SIG-M5 treated with dmso at 0.1 percent for 504 hours (cell line): ENCODE measurements at regions not wholly inside any gene's neighbourhood (a gene's known extent, or its start where the extent isn't known, plus 50 kb on each side); places are given as distances from the start of the nearest gene placed in this dataset.

Experiments used
- DNase-seq: peaks from one replicate; lab custom pipeline; 2025; ENCODE audit not compliant: unreplicated experiment; lab: John Stamatoyannopoulos, UW

- no peak for DNase-seq
Observed at GRCh38 chr4:111464251-111465045, 680.8 kb upstream of the FAM241A start.

DNA sequence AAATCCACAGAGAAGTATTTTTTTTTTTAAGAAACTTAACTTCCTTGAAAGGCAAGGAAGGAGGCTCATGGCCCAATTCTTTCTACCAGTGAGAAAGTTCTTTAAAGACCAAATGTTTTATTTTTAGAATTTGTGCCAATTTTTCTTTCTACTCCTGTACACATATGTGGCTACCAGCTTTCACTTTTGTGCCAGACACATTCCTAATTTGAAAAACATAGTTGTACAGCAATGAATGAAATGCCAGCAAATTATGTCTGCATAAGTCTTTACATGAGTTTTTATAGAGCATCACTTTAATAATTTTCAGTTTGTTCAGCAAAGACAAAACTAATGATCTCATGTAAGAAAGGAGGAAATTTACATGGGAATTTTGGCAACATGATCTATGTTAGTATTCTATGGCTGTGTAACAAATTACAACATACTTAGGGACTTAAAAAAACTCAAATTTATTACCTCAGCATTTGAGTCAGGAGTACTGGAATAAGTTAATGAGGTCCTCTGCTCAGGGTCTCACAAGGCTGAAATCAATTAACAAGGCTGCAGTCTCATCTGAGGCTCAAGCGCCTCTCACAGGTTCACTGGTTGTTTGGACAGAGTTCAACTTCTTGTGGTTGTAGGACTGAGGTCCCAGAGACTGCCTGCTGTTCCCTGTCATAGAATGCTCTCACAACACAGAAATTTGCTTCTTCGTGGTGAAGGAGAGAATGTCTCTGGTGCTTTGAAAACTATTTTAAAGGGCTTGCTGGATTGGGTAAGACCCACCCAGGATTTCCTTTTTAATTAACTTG lies 678.2 kb upstream of the FAM241A start:
- no peak for DNase-seq

GRCh38 chr4:111475001-111475400 lies 670.3 kb upstream of the FAM241A start:
- DNase-seq, result no peak

DNA sequence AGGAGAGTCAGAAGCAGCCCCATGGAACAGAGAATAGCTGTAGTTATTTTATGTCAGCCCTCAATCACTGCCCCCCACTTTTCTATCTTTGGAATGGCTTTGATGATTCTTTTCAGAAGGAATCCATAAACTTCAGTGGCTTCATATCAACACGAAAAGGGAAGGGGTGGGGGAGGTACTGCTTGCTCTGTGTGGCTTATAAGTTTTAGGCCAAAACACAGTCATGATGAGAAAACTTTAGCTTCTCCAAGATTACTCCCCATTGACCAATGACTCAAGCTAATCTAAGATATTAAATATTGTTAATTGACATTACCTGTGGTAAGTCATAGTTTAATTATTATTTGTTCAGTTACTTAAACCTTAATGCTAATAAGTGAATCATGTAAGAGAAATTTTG lies 669.6 kb upstream of the FAM241A start:
- no peak for DNase-seq

GRCh38 chr4:111480510-111480909 lies 664.7 kb upstream of the FAM241A start:
- no peak for DNase-seq

- no peak for DNase-seq
Observed at GRCh38 chr4:111483375-111484169, 661.7 kb upstream of the FAM241A start.

DNA sequence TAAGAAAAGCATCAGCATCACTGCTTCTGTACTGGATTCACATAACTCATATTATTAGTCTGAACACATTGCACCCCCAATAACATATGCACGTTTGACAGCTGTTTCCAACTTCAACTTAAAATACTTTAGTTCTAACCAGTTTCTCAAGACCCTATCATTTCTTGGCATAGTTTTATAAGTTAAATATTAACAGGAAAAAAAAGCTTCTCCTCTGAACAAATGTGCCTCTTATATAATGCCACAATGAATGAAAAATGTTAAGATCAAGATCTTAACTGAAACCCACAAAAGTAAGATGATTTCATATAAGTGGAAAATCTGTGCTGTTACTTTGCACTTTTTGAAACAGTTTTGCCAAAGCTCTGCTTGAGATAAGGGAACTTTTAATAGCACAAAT lies 652.8 kb upstream of the FAM241A start:
- DNase-seq, result no peak

DNA sequence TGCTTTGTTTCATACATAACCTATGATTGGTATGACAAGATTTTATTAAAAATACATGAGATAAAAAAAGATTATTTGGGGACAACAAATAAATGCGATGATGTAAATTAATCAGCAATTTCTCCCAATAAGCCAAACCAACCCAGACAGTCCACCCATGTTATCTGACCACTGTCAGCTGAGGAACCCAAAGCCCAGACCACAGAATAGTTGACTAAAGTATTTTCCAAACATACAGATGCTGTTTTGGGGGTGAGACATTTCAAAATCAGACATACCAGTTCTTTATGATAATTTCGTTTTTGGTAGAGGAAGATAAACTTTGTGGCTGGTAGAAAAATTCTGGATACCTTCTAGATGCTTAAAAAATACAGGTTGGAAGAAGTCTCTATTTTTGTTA lies 650.8 kb upstream of the FAM241A start:
- DNase-seq, result no peak

DNA sequence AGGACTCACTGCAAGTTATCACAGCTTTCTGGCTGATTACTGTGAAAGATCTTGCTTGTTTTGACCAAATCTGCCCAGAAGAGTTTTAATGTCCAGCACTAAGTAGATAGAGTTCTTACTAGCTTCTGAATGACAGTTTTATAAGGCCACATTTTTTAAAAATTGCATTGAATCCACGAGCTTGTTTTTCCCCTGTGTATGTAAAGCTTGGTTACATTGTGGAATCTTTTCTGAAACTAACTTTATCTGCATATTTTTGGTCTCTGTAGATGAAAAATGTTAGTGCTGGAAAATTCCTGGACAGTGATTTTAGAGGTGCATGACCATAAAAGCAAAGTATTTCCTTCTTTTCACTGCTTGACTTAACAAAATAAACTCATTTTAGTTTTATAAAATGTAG lies 650.3 kb upstream of the FAM241A start:
- DNase-seq, result no peak

DNA sequence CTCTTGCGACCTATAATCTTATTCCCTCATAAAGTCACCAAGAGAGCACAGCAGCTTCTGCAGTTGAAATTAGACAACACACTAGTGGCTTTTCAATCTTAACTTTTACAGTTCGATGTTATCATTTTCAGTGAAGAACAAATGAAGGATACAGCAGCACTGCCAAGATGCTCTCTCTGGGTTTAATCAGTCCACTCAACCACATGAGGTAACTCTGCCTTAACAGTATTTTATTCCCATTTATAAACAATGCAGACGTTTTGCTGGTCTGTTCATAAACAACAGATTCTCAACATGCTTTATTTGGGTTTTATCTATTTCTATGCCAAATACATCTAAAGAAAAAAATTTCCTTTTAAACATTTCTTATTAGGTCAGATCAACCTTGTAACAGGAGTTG lies 646.0 kb upstream of the FAM241A start:
- no peak for DNase-seq

GRCh38 chr4:111499706-111500105 lies 645.5 kb upstream of the FAM241A start:
- DNase-seq, result no peak

DNA sequence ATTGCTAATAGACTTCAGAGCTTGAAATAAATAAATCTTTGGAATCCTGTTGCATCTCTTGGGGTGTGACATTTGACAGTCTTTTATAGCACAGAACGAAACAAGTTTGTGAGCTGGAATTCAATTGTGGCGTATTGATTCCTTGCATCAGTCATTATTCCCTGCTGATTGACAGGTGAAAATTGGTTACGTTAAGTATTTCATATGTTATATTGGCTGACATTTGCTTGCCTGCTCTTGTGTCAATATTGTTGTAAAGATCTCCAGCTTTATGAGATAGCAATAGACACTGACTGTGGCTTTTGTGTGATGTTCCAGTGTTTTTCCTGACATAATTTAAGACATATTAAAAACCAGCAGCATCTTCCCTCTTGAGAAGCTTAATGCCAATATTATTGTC lies 644.4 kb upstream of the FAM241A start:
- no peak for DNase-seq

DNA sequence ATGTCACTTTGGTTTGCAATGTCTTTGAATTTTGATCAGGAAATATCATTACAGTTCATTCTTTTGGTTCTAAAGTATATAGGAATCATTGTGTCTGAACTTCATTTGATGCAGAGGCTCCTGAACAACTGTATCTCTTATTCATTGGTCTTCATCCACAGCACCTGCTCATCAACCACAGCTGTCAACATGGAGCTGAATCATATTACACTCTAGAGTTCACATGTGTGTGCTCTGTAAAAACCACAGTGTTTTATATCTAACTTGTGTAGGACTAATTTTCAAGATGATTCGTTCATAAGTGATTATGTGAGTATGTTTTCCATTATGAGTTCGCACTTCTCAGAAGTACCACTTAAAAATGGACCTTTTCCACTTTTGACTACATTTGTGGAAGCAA lies 643.3 kb upstream of the FAM241A start:
- DNase-seq, result no peak

- no peak for DNase-seq
Observed at GRCh38 chr4:111502626-111503025, 642.6 kb upstream of the FAM241A start.

DNA sequence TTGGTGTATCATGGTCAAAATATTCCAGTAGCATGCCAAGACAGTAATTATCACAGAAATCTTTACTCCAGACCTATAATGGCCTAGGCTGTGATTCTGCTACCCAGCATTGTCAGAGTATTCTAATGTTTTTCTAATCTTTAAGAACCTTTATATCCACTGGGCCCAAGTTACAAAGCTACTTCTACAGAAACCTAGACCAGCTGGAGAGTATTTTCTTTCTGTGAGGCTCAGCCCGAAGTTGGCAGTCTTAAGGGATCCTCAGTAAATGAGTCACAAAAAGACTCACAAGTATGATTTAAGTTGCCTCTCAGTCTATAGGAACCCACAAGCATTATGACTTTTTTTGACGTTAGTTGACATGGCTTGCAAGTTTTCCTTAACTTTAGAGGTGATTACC lies 638.5 kb upstream of the FAM241A start:
- DNase-seq, result no peak

GRCh38 chr4:111510535-111510934 lies 634.7 kb upstream of the FAM241A start:
- DNase-seq, result no peak

DNA sequence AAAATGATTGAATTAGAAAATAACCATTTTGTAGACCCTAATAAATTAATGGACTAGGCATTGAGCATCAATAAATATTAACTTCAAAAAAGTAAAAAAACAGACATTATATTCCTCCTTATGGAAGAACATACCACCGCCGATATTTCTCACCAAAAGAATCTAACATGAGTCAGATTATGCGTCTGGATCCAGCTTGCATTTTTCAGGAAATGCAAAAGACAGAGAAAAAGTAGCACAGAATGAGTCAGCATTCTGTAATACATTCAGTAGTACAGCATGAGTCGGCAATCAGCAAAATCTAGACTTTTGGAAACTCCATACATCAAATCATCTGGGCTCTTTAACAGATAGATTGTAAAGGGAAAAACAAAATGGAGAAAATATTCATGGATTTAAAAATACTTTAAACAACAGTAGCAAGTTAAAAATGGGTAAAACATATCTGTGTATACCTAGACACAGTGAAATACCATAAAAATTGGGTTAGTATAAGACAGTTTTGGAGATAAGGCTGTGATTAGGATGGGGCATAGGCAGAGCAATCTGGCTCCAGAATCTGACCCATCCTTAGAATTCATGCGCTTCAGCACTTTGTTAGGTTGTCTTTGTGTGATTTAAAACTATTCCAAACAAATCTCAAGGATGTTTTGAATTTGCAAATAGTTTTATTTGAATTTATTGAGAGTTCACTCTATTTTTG lies 633.0 kb upstream of the FAM241A start:
- no peak for DNase-seq

DNA sequence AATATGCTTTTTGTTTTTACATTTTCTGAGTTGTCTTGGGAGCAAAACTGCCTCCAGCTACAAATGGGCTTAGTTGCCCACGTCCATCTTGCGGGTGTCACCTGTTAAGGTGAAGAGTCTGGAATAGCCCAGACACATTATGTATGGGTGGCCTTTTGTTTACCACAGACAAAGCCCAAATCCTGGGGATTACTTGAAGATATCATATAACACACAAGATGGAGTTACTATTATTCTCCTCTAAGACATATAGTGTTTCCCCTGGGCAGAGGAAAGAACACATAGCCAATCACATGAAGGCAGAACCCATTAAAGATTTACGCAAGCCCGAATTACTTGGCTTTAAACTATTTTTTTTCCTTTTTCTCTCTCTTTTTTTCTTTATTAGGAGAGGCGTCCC lies 625.6 kb upstream of the FAM241A start:
- DNase-seq, result no peak

DNA sequence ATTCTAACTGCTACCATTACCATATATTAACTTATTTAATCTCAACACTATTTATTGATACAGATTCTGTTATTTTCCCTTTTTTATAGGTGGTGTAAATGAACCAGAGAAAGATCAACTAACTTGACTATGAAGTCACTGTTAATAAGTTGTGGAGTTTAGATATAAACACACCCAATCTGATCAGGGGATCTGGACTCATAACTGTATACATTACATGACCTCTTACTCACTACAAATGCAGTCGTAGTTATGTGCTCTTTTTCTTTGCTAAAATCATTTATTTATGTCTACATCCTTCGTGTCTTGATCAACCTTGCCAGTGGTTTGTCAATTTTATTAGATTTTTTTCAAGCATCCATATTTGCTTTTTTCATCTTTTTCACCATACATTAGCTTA lies 614.8 kb upstream of the FAM241A start:
- no peak for DNase-seq

DNA sequence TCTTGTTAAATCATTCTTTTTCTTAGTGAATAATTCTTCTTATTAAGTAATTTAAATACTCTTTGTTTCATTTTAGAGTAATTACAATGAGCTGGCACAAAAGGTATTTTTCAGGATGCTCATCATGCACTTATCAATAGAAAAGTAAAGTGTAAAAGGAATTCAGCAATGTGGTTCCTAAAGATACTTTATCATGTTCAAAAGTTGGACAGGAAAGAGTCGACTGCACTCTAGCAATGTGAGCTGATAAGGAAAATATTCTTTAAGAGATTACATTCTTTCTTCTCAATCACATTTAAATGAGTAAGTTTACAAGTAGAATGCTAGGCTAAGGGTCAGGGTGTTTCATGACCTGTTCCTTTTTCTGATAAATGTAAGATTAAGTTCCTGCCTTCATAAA lies 609.5 kb upstream of the FAM241A start:
- no peak for DNase-seq

DNA sequence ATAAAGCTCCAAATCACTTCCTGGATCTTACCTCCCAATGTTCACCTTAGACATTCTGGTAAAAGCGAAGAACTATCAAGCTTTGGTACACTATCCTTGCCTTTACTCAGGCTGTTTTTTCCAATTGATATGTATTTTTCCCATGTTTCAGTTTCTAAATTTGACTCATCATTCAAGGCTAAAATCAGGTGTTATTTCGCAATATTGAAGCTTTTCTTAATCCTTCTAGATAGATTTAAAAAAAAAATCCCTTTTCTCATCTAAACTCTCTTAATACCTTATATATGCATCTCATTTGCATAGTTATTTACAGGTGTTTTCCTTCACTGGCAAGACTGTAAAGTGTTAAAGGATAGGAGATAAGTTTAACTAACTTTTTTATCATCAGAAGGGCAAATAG lies 608.1 kb upstream of the FAM241A start:
- DNase-seq, result no peak
